ENCODE measurements at regions not wholly inside any gene's neighbourhood (a gene's known extent, or its start where the extent isn't known, plus 50 kb on each side); places are given as distances from the start of the nearest gene placed in this dataset.

DNA sequence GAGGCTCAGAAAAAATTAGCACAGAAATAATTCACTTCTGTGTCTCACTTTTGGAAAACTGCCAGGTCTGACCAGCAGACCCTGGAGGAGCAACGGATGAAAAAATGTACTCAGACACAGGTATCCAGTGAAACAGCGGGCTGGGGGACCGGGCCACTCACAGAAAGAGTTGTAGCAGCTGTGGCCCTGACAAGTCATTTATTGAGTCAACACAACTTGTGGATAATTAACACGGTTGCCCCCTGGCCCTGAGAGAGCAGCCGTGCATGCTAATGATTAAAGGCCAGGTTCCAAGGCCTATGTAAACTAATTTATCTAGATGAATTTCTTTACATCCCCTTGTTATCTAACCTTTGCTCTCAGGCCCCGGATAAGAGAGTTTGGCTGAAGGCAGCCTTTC lies 131.3 kb downstream of the AASDHPPT start (continued):
- TF ChIP-seq, protein P1, sequence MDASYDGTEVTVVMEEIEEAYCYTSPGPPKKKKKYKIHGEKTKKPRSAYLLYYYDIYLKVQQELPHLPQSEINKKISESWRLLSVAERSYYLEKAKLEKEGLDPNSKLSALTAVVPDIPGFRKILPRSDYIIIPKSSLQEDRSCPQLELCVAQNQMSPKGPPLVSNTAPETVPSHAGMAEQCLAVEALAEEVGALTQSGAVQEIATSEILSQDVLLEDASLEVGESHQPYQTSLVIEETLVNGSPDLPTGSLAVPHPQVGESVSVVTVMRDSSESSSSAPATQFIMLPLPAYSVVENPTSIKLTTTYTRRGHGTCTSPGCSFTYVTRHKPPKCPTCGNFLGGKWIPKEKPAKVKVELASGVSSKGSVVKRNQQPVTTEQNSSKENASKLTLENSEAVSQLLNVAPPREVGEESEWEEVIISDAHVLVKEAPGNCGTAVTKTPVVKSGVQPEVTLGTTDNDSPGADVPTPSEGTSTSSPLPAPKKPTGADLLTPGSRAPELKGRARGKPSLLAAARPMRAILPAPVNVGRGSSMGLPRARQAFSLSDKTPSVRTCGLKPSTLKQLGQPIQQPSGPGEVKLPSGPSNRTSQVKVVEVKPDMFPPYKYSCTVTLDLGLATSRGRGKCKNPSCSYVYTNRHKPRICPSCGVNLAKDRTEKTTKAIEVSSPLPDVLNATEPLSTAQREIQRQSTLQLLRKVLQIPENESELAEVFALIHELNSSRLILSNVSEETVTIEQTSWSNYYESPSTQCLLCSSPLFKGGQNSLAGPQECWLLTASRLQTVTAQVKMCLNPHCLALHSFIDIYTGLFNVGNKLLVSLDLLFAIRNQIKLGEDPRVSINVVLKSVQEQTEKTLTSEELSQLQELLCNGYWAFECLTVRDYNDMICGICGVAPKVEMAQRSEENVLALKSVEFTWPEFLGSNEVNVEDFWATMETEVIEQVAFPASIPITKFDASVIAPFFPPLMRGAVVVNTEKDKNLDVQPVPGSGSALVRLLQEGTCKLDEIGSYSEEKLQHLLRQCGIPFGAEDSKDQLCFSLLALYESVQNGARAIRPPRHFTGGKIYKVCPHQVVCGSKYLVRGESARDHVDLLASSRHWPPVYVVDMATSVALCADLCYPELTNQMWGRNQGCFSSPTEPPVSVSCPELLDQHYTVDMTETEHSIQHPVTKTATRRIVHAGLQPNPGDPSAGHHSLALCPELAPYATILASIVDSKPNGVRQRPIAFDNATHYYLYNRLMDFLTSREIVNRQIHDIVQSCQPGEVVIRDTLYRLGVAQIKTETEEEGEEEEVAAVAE (CRISPR knock-in tag; IDR thresholded peaks at IDR 0.05; ENCODE audit: borderline replicate concordance), result no peak
- no peak for TF ChIP-seq ZMYM3 (CRISPR knock-in tag; IDR thresholded peaks at IDR 0.05)
- TF ChIP-seq ZKSCAN5 (CRISPR knock-in tag; IDR thresholded peaks at IDR 0.05), result no peak
- TF ChIP-seq TBX3 (IDR thresholded peaks at IDR 0.05; ENCODE audit: borderline replicate concordance), result peak; percentile 61; the same call in 1 of the 2 replicates
- TF ChIP-seq MXD3 (CRISPR knock-in tag; IDR thresholded peaks at IDR 0.05), result no peak
- TF ChIP-seq, protein P2, sequence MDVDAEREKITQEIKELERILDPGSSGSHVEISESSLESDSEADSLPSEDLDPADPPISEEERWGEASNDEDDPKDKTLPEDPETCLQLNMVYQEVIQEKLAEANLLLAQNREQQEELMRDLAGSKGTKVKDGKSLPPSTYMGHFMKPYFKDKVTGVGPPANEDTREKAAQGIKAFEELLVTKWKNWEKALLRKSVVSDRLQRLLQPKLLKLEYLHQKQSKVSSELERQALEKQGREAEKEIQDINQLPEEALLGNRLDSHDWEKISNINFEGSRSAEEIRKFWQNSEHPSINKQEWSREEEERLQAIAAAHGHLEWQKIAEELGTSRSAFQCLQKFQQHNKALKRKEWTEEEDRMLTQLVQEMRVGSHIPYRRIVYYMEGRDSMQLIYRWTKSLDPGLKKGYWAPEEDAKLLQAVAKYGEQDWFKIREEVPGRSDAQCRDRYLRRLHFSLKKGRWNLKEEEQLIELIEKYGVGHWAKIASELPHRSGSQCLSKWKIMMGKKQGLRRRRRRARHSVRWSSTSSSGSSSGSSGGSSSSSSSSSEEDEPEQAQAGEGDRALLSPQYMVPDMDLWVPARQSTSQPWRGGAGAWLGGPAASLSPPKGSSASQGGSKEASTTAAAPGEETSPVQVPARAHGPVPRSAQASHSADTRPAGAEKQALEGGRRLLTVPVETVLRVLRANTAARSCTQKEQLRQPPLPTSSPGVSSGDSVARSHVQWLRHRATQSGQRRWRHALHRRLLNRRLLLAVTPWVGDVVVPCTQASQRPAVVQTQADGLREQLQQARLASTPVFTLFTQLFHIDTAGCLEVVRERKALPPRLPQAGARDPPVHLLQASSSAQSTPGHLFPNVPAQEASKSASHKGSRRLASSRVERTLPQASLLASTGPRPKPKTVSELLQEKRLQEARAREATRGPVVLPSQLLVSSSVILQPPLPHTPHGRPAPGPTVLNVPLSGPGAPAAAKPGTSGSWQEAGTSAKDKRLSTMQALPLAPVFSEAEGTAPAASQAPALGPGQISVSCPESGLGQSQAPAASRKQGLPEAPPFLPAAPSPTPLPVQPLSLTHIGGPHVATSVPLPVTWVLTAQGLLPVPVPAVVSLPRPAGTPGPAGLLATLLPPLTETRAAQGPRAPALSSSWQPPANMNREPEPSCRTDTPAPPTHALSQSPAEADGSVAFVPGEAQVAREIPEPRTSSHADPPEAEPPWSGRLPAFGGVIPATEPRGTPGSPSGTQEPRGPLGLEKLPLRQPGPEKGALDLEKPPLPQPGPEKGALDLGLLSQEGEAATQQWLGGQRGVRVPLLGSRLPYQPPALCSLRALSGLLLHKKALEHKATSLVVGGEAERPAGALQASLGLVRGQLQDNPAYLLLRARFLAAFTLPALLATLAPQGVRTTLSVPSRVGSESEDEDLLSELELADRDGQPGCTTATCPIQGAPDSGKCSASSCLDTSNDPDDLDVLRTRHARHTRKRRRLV (CRISPR knock-in tag; IDR thresholded peaks at IDR 0.05), result no peak
- TF ChIP-seq ZEB1 (IDR thresholded peaks at IDR 0.05; ENCODE audit: insufficient replicate concordance, low read depth), result no peak
- TF ChIP-seq ZNF44 (CRISPR knock-in tag; IDR thresholded peaks at IDR 0.05), result no peak
- TF ChIP-seq ZNF749 (CRISPR knock-in tag; IDR thresholded peaks at IDR 0.05; ENCODE audit: borderline replicate concordance), result no peak
- no peak for TF ChIP-seq FOXP1 (IDR thresholded peaks at IDR 0.05)
- TF ChIP-seq FOXP1 (CRISPR knock-in tag; IDR thresholded peaks at IDR 0.05), result peak; percentile 52
- peak; percentile 64 for TF ChIP-seq PAXIP1 (CRISPR knock-in tag; conservative IDR thresholded peaks at IDR 0.05)
- 0 out of 2 replicates have a peak, but pooled peaks have one; percentile 13 for TF ChIP-seq SAP130 (CRISPR knock-in tag; IDR thresholded peaks at IDR 0.05; ENCODE audit: low read depth)
- TF ChIP-seq, protein P3, sequence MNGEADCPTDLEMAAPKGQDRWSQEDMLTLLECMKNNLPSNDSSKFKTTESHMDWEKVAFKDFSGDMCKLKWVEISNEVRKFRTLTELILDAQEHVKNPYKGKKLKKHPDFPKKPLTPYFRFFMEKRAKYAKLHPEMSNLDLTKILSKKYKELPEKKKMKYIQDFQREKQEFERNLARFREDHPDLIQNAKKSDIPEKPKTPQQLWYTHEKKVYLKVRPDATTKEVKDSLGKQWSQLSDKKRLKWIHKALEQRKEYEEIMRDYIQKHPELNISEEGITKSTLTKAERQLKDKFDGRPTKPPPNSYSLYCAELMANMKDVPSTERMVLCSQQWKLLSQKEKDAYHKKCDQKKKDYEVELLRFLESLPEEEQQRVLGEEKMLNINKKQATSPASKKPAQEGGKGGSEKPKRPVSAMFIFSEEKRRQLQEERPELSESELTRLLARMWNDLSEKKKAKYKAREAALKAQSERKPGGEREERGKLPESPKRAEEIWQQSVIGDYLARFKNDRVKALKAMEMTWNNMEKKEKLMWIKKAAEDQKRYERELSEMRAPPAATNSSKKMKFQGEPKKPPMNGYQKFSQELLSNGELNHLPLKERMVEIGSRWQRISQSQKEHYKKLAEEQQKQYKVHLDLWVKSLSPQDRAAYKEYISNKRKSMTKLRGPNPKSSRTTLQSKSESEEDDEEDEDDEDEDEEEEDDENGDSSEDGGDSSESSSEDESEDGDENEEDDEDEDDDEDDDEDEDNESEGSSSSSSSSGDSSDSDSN (CRISPR knock-in tag; IDR thresholded peaks at IDR 0.05), result no peak
